Esophagus muscularis mucosa (tissue), 3 donors: ENCODE measurements at regions not wholly inside any gene's neighbourhood (a gene's known extent, or its start where the extent isn't known, plus 50 kb on each side); places are given as distances from the start of the nearest gene placed in this dataset.

ENCODE experiments used
- POLR2A ChIP-seq: fragments of 450-650 bp; IDR thresholded peaks from one replicate; pipeline ENCODE4 v1.6.1; 2017; ENCODE audit warnings: antibody characterized with exemption, moderate library complexity, mild to moderate bottlenecking, low read depth
- TF ChIP-seq, protein P1 (sequence below), 3 experiments: fragments of 200-600 bp in 2 of 3; fragments of 450-650 bp in 1 of 3; sonication (generic) in 2 of 3; IDR thresholded peaks; one replicate each; pipeline ENCODE4 v1.5.1; 2017 to 2019; ENCODE audit warnings: antibody characterized with exemption in 3 of 3, mild to moderate bottlenecking in 2 of 3, moderate library complexity in 1 of 3

DNA sequence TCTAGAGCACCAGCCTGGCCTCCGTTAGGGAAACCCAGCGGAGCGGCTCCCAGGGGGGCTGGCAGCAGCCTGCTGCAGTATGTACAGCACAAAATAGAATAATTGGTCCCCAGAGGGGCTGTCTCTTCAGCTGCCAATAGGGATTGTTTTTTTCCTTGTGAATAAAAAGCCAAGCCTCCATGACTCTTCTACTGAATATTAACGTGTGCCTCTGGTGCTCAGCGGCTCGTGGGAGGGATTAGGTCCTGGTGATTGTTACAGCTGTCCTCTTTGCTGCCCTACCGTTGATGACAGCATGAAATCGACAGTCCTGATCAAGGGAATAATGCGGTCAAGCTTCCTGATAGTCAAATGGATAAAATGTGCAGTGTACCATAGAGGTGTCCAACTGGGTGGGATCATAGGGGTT lies 190.7 kb upstream of the RUNX1 start:
- TF ChIP-seq, protein P1, sequence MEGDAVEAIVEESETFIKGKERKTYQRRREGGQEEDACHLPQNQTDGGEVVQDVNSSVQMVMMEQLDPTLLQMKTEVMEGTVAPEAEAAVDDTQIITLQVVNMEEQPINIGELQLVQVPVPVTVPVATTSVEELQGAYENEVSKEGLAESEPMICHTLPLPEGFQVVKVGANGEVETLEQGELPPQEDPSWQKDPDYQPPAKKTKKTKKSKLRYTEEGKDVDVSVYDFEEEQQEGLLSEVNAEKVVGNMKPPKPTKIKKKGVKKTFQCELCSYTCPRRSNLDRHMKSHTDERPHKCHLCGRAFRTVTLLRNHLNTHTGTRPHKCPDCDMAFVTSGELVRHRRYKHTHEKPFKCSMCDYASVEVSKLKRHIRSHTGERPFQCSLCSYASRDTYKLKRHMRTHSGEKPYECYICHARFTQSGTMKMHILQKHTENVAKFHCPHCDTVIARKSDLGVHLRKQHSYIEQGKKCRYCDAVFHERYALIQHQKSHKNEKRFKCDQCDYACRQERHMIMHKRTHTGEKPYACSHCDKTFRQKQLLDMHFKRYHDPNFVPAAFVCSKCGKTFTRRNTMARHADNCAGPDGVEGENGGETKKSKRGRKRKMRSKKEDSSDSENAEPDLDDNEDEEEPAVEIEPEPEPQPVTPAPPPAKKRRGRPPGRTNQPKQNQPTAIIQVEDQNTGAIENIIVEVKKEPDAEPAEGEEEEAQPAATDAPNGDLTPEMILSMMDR (IDR thresholded peaks at IDR 0.05): no peak
- TF ChIP-seq POLR2A: no peak
